Caco-2 (cell line): ENCODE measurements at regions not wholly inside any gene's neighbourhood (a gene's known extent, or its start where the extent isn't known, plus 50 kb on each side); places are given as distances from the start of the nearest gene placed in this dataset.

Experiments
- BruUV-seq: library from RNA; stranded (reverse); fragments of 400-500 nt; replicated peaks from 2 replicates; lab custom pipeline; 2021; lab: Mats Ljungman, UMichigan
- CTCF ChIA-PET: fragments of 300-600 bp; sonication (Branson Sonifier 250); formaldehyde crosslinking; loops from one replicate; lab custom pipeline; 2022; ENCODE audit warnings: antibody characterized with exemption; lab: Charles Lee
- POLR2A ChIA-PET: fragments of 300-600 bp; sonication (Branson Sonifier 250); formaldehyde crosslinking; loops from one replicate; lab custom pipeline; 2022; ENCODE audit warnings: antibody characterized with exemption; lab: Charles Lee
- DNase-seq, 2 experiments: peaks; one replicate each; pipeline versions ENCODE4 v3.0.0 to v3.0.0-alpha.2; 2020 to 2022
- H3K27me3 ChIP-seq: replicated peaks from 2 replicates; pipeline ENCODE4 v1.6.0; 2011; ENCODE audit warnings: low read length; ENCODE audit not compliant: control insufficient read depth, insufficient read depth
- H3K36me3 ChIP-seq: 2 replicates; pipeline ENCODE4 v1.5.1; 2011; ENCODE audit warnings: low read length; ENCODE audit not compliant: control insufficient read depth, insufficient read depth
- H3K4me1 ChIP-seq: fragments of 250-450 bp; sonication (Bioruptor Pico); 2 replicates; pipeline ENCODE4 v1.5.1; 2020; ENCODE audit warnings: mild to moderate bottlenecking
- H3K4me3 ChIP-seq: 2 replicates; pipeline ENCODE4 v1.5.1; 2011; ENCODE audit warnings: low read depth, mild to moderate bottlenecking, control low read depth, low read length
- H3K9me3 ChIP-seq: fragments of 250-450 bp; sonication (Bioruptor Pico); 2 replicates; pipeline ENCODE4 v1.5.1; 2020; ENCODE audit warnings: mild to moderate bottlenecking, moderate library complexity
- H3K27ac Mint-ChIP-seq: one replicate; pipeline ENCODE4 v1.8.0; 2022; ENCODE audit warnings: mixed read lengths; ENCODE audit not compliant: unreplicated experiment
- H3K27me3 Mint-ChIP-seq: one replicate; pipeline ENCODE4 v1.8.0; 2022; ENCODE audit warnings: mixed read lengths; ENCODE audit not compliant: insufficient read depth, unreplicated experiment
- H3K36me3 Mint-ChIP-seq: one replicate; pipeline ENCODE4 v1.8.0; 2022; ENCODE audit warnings: mild to moderate bottlenecking, mixed read lengths; ENCODE audit not compliant: insufficient read depth, unreplicated experiment
- H3K4me1 Mint-ChIP-seq: one replicate; pipeline ENCODE4 v1.8.0; 2022; ENCODE audit warnings: low read depth, mixed read lengths; ENCODE audit not compliant: unreplicated experiment
- H3K4me3 Mint-ChIP-seq: one replicate; pipeline ENCODE4 v1.8.0; 2022; ENCODE audit warnings: mild to moderate bottlenecking, moderate library complexity, mixed read lengths; ENCODE audit not compliant: unreplicated experiment
- H3K9me3 Mint-ChIP-seq: one replicate; pipeline ENCODE4 v1.8.0; 2022; ENCODE audit warnings: mixed read lengths; ENCODE audit not compliant: unreplicated experiment
- CTCF ChIP-seq, 2 experiments: fragments of 200-600 bp in 1 of 2; IDR thresholded peaks; 1 replicate in 1 of 2; 2 replicates in 1 of 2; pipeline versions ENCODE4 v1.5.1 to v1.8.0; 2011 to 2022; ENCODE audit warnings: antibody characterized with exemption in 1 of 2, control low read depth in 1 of 2, inconsistent platforms in 1 of 2, low read depth in 1 of 2, low read length in 1 of 2, mild to moderate bottlenecking in 1 of 2, moderate library complexity in 1 of 2; ENCODE audit not compliant: insufficient read depth in 1 of 2, severe bottlenecking in 1 of 2, unreplicated experiment in 1 of 2
- intact Hi-C: fragments of 100-400 bp; cut with micrococcal nuclease; formaldehyde crosslinking; loops from one replicate; pipeline ENCODE4 v1.10.0; 2022; ENCODE audit not compliant: unreplicated experiment

GRCh38 chr13:75915066-75915465 lies 278.9 kb downstream of the LMO7 start:
- intact Hi-C loops, result no loop called here
- CTCF ChIA-PET, result interaction anchor here (0.8 kb wide), 1 partner anchor 11 kb away, joined by 3 read pairs; no protein-coding TSS in a partner anchor
- peaks cover 22% of the 10 kb centered on the region for H3K9me3 Mint-ChIP-seq
- H3K27me3 Mint-ChIP-seq, result no peaks in the 10 kb centered on the region
- H3K36me3 Mint-ChIP-seq, result no peaks in the 10 kb centered on the region
- H3K9me3 ChIP-seq, result no peaks in the 10 kb centered on the region
- H3K4me3 ChIP-seq, result no peak overlapping the region
- H3K4me1 Mint-ChIP-seq, result no peaks in the 10 kb centered on the region
- no TSS peak for BruUV-seq
- no peak for TF ChIP-seq CTCF (IDR thresholded peaks at IDR 0.05; ENCODE audit: insufficient read depth in 1 of 2, low read depth in 1 of 2, low read length in 1 of 2, severe bottlenecking in 1 of 2, unreplicated experiment in 1 of 2)
- H3K36me3 ChIP-seq, result no peaks in the 10 kb centered on the region
- H3K4me1 ChIP-seq, result no peaks in the 10 kb centered on the region
- no peak for DNase-seq
- no peak overlapping the region for H3K27ac Mint-ChIP-seq
- H3K4me3 Mint-ChIP-seq, result no peak overlapping the region
- H3K27me3 ChIP-seq, result no peaks in the 10 kb centered on the region
- POLR2A ChIA-PET, result no interaction called here

- Histone ChIP-seq H3K27me3 (no peaks in the 10 kb centered on the region), H3K4me1 (no peaks in the 10 kb centered on the region), H3K36me3 (no peaks in the 10 kb centered on the region), H3K9me3 (no peaks in the 10 kb centered on the region), H3K4me3 (no peak overlapping the region)
- Mint-ChIP-seq H3K27me3 (no peaks in the 10 kb centered on the region), H3K4me3 (no peak overlapping the region), H3K27ac (no peak overlapping the region), H3K4me1 (no peaks in the 10 kb centered on the region), H3K9me3 (peaks cover 15% of the 10 kb centered on the region), H3K36me3 (no peaks in the 10 kb centered on the region)
- no peak for TF ChIP-seq CTCF (IDR thresholded peaks at IDR 0.05; ENCODE audit: insufficient read depth in 1 of 2, low read depth in 1 of 2, low read length in 1 of 2, severe bottlenecking in 1 of 2, unreplicated experiment in 1 of 2)
- intact Hi-C loops, result no loop called here
- ChIA-PET CTCF (no interaction called here), POLR2A (no interaction called here)
- no TSS peak for BruUV-seq
- no peak for DNase-seq
Measured at GRCh38 chr13:75913925-75914324, 277.8 kb downstream of the LMO7 start.

- no peaks in the 10 kb centered on the region for H3K36me3 Mint-ChIP-seq
- H3K4me1 Mint-ChIP-seq, result no peaks in the 10 kb centered on the region
- ChIA-PET POLR2A (no interaction called here), CTCF (no interaction called here)
- no peaks in the 10 kb centered on the region for H3K9me3 Mint-ChIP-seq
- BruUV-seq, result no TSS peak
- no peak for TF ChIP-seq CTCF (IDR thresholded peaks at IDR 0.05; ENCODE audit: insufficient read depth in 1 of 2, low read depth in 1 of 2, low read length in 1 of 2, severe bottlenecking in 1 of 2, unreplicated experiment in 1 of 2)
- Histone ChIP-seq H3K4me3 (no peak overlapping the region), H3K36me3 (no peaks in the 10 kb centered on the region), H3K27me3 (no peaks in the 10 kb centered on the region), H3K4me1 (no peaks in the 10 kb centered on the region), H3K9me3 (no peaks in the 10 kb centered on the region)
- intact Hi-C loops, result no loop called here
- no peak overlapping the region for H3K27ac Mint-ChIP-seq
- no peaks in the 10 kb centered on the region for H3K27me3 Mint-ChIP-seq
- no peak overlapping the region for H3K4me3 Mint-ChIP-seq
- no peak for DNase-seq
Measured at GRCh38 chr13:75910591-75910990, 274.5 kb downstream of the LMO7 start.
